ENCODE measurements at regions not wholly inside any gene's neighbourhood (a gene's known extent, or its start where the extent isn't known, plus 50 kb on each side); places are given as distances from the start of the nearest gene placed in this dataset.

- Histone ChIP-seq H3K27ac (no peak overlapping the region), H3K36me3 (no peaks in the 10 kb centered on the region), H3K4me1 (no peaks in the 10 kb centered on the region), H3K27me3 (no peaks in the 10 kb centered on the region), H3K9me3 (no peaks in the 10 kb centered on the region), H3K4me3 (no peak overlapping the region)
- intact Hi-C loops (cut with DNase I; ENCODE audit: low total_unique reads) (no loop called here), in situ Hi-C loops (cut with MboI; ENCODE audit: low sequenced_read_pairs in 4 of 4) (no loop called here)
- ATAC-seq, result no peak
- TF ChIP-seq CTCF (IDR thresholded peaks at IDR 0.05 in 4 of 5, conservative IDR thresholded peaks at IDR 0.05 in 1 of 5), result no peak
- no peak for TF ChIP-seq POLR2A (IDR thresholded peaks at IDR 0.05)
- no peak for DNase-seq
These were observed 807.4 kb upstream of the ADGRL2 start for GRCh38 chr1:80993154-80993980.

- TF ChIP-seq CTCF (IDR thresholded peaks at IDR 0.05 in 4 of 5, conservative IDR thresholded peaks at IDR 0.05 in 1 of 5) (no peak), POLR2A (IDR thresholded peaks at IDR 0.05) (no peak)
- no peak for DNase-seq
- in situ Hi-C loops (cut with MboI; ENCODE audit: low sequenced_read_pairs in 4 of 4), result no loop called here
- Histone ChIP-seq H3K9me3 (no peaks in the 10 kb centered on the region), H3K36me3 (no peaks in the 10 kb centered on the region), H3K27me3 (no peaks in the 10 kb centered on the region), H3K27ac (no peak overlapping the region), H3K4me3 (no peak overlapping the region), H3K4me1 (no peaks in the 10 kb centered on the region)
- ATAC-seq, result no peak
- intact Hi-C loops (cut with DNase I; ENCODE audit: low total_unique reads), result no loop called here
These were observed 811.3 kb upstream of the ADGRL2 start for GRCh38 chr1:80989455-80989854.

GRCh38 chr1:80988926-80989325, 811.8 kb upstream of the ADGRL2 start:
- no peak overlapping the region for H3K4me3 ChIP-seq
- in situ Hi-C loops (cut with MboI; ENCODE audit: low sequenced_read_pairs in 4 of 4) (no loop called here), intact Hi-C loops (cut with DNase I; ENCODE audit: low total_unique reads) (no loop called here)
- H3K27ac ChIP-seq, result no peak overlapping the region
- no peaks in the 10 kb centered on the region for H3K27me3 ChIP-seq
- ATAC-seq (no peak), DNase-seq (no peak)
- H3K4me1 ChIP-seq, result no peaks in the 10 kb centered on the region
- H3K9me3 ChIP-seq, result no peaks in the 10 kb centered on the region
- TF ChIP-seq CTCF (IDR thresholded peaks at IDR 0.05 in 4 of 5, conservative IDR thresholded peaks at IDR 0.05 in 1 of 5) (no peak), POLR2A (IDR thresholded peaks at IDR 0.05) (no peak)
- no peaks in the 10 kb centered on the region for H3K36me3 ChIP-seq

GRCh38 chr1:80987824-80988223, 812.9 kb upstream of the ADGRL2 start:
- in situ Hi-C loops (cut with MboI; ENCODE audit: low sequenced_read_pairs in 4 of 4) (no loop called here), intact Hi-C loops (cut with DNase I; ENCODE audit: low total_unique reads) (no loop called here)
- H3K4me3 ChIP-seq, result no peak overlapping the region
- no peak for TF ChIP-seq CTCF (IDR thresholded peaks at IDR 0.05 in 4 of 5, conservative IDR thresholded peaks at IDR 0.05 in 1 of 5)
- no peak for TF ChIP-seq POLR2A (IDR thresholded peaks at IDR 0.05)
- no peaks in the 10 kb centered on the region for H3K4me1 ChIP-seq
- no peaks in the 10 kb centered on the region for H3K9me3 ChIP-seq
- ATAC-seq, result no peak
- no peak overlapping the region for H3K27ac ChIP-seq
- H3K27me3 ChIP-seq, result no peaks in the 10 kb centered on the region
- DNase-seq, result no peak
- no peaks in the 10 kb centered on the region for H3K36me3 ChIP-seq

- ATAC-seq (no peak), DNase-seq (no peak)
- no peak overlapping the region for H3K27ac ChIP-seq
- no peaks in the 10 kb centered on the region for H3K27me3 ChIP-seq
- no peaks in the 10 kb centered on the region for H3K4me1 ChIP-seq
- TF ChIP-seq CTCF (IDR thresholded peaks at IDR 0.05 in 4 of 5, conservative IDR thresholded peaks at IDR 0.05 in 1 of 5), result no peak
- no peak for TF ChIP-seq POLR2A (IDR thresholded peaks at IDR 0.05)
- no peaks in the 10 kb centered on the region for H3K36me3 ChIP-seq
- intact Hi-C loops (cut with DNase I; ENCODE audit: low total_unique reads), result no loop called here
- H3K9me3 ChIP-seq, result no peaks in the 10 kb centered on the region
- in situ Hi-C loops (cut with MboI; ENCODE audit: low sequenced_read_pairs in 4 of 4), result no loop called here
- no peak overlapping the region for H3K4me3 ChIP-seq
These were observed 813.6 kb upstream of the ADGRL2 start for GRCh38 chr1:80987106-80987505.
